AG04449 (cell line): ENCODE measurements at regions not wholly inside any gene's neighbourhood (a gene's known extent, or its start where the extent isn't known, plus 50 kb on each side); places are given as distances from the start of the nearest gene placed in this dataset.

Experiments used
- CTCF ChIA-PET: fragments of 350-600 bp; formaldehyde crosslinking; extraction: SDS; loops from one replicate; lab custom pipeline; 2021; ENCODE audit warnings: antibody characterized with exemption; lab: Yijun Ruan, JAX
- POLR2A ChIA-PET: fragments of 400-600, 350-600 bp; formaldehyde crosslinking; extraction: SDS; loops from one replicate; lab custom pipeline; 2020; ENCODE audit warnings: antibody characterized with exemption, inconsistent platforms; lab: Yijun Ruan, JAX
- DNase-seq: peaks from one replicate; pipeline ENCODE4 v3.0.0-alpha.2; 2010; ENCODE audit warnings: low read depth, low spot score
- H3K4me3 ChIP-seq: 2 replicates; pipeline ENCODE4 v1.5.1; 2011; ENCODE audit warnings: low read depth, mild to moderate bottlenecking, control low read depth, low read length
- CTCF ChIP-seq: IDR thresholded peaks from one replicate; pipeline ENCODE4 v1.5.1; 2011; ENCODE audit warnings: mild to moderate bottlenecking, moderate library complexity, low read length, control low read depth, inconsistent platforms; ENCODE audit not compliant: insufficient read depth; ENCODE audit errors: missing control alignments

- TF ChIP-seq CTCF: no peak
- no peak for DNase-seq
- H3K4me3 ChIP-seq: no peak overlapping the region
- CTCF ChIA-PET: no interaction called here
- POLR2A ChIA-PET: no interaction called here
Measured at GRCh38 chr6:21478883-21479539, 114.5 kb upstream of the SOX4 start.

GRCh38 chr6:21486115-21486514 is 107.4 kb upstream of the SOX4 start:
- no peak for TF ChIP-seq CTCF
- no peak for DNase-seq
- ChIA-PET CTCF (no interaction called here), POLR2A (no interaction called here)
- no peak overlapping the region for H3K4me3 ChIP-seq

GRCh38 chr6:21489826-21490225 is 103.7 kb upstream of the SOX4 start:
- ChIA-PET CTCF (no interaction called here), POLR2A (no interaction called here)
- no peak for DNase-seq
- no peak for TF ChIP-seq CTCF
- no peak overlapping the region for H3K4me3 ChIP-seq

- ChIA-PET POLR2A (no interaction called here), CTCF (no interaction called here)
- no peak overlapping the region for H3K4me3 ChIP-seq
- TF ChIP-seq CTCF: no peak
- no peak for DNase-seq
Measured at GRCh38 chr6:21491955-21492354, 101.6 kb upstream of the SOX4 start.

- no peak for TF ChIP-seq CTCF
- CTCF ChIA-PET: no interaction called here
- POLR2A ChIA-PET: no interaction called here
- no peak for DNase-seq
- H3K4me3 ChIP-seq: no peak overlapping the region
Measured at GRCh38 chr6:21494505-21494904, 99.0 kb upstream of the SOX4 start.

- no peak for DNase-seq
- no peak for TF ChIP-seq CTCF
- no peak overlapping the region for H3K4me3 ChIP-seq
- POLR2A ChIA-PET: no interaction called here
- CTCF ChIA-PET: no interaction called here
Measured at GRCh38 chr6:21496196-21496595, 97.4 kb upstream of the SOX4 start.
